ENCODE measurements at regions not wholly inside any gene's neighbourhood (a gene's known extent, or its start where the extent isn't known, plus 50 kb on each side); places are given as distances from the start of the nearest gene placed in this dataset.

- no peak overlapping the region for H3K4me3 ChIP-seq (ENCODE audit: low read depth in 1 of 3, low read length in 3 of 3)
- TF ChIP-seq NR2F2 (IDR thresholded peaks at IDR 0.05) (no peak), JUND (IDR thresholded peaks at IDR 0.05) (no peak), RAD21 (IDR thresholded peaks at IDR 0.05) (no peak), RXRA (IDR thresholded peaks at IDR 0.05) (no peak), GABPA (IDR thresholded peaks at IDR 0.05 in 1 of 2, conservative IDR thresholded peaks at IDR 0.05 in 1 of 2) (no peak), HNF4A (conservative IDR thresholded peaks at IDR 0.05) (no peak), FOXA2 (IDR thresholded peaks at IDR 0.05) (no peak), REST (IDR thresholded peaks at IDR 0.05) (no peak), TAF1 (conservative IDR thresholded peaks at IDR 0.05) (no peak), ATF3 (IDR thresholded peaks at IDR 0.05) (no peak), ZBTB33 (IDR thresholded peaks at IDR 0.05) (no peak), EGR1 (IDR thresholded peaks at IDR 0.05; ENCODE audit: low read depth in 2 of 2) (no peak), CTCF (IDR thresholded peaks at IDR 0.05; ENCODE audit: low read depth, low read length, missing input control) (no peak), HNF4G (IDR thresholded peaks at IDR 0.05) (no peak), MAX (IDR thresholded peaks at IDR 0.05) (no peak), FOXA1 (IDR thresholded peaks at IDR 0.05) (no peak), YY1 (IDR thresholded peaks at IDR 0.05) (no peak)
- no peaks in the 10 kb centered on the region for H3K36me3 ChIP-seq (ENCODE audit: control insufficient read depth in 4 of 4, insufficient read depth in 3 of 4, low read depth in 1 of 4, low read length in 3 of 4)
- H3K9ac ChIP-seq (ENCODE audit: low read depth in 1 of 2, low read length in 2 of 2): no peak overlapping the region
- no peaks in the 10 kb centered on the region for H3K27me3 ChIP-seq (ENCODE audit: control insufficient read depth in 4 of 4, insufficient read depth in 4 of 4, low read length in 3 of 4)
- DNase-seq (ENCODE audit: low spot score): no peak
- no peaks in the 10 kb centered on the region for H3K9me3 ChIP-seq (ENCODE audit: control insufficient read depth in 4 of 4, low read length in 3 of 4)
- H3K27ac ChIP-seq (ENCODE audit: low read depth in 1 of 2, low read length in 2 of 2): no peak overlapping the region
- 72% methylated on average over 12 of the region's 12 CpGs for WGBS
- H3K4me1 ChIP-seq (ENCODE audit: control insufficient read depth in 4 of 4, insufficient read depth in 4 of 4, low read length in 3 of 4): no peaks in the 10 kb centered on the region
Measured at GRCh38 chr1:5296095-5296494, 641.7 kb downstream of the AJAP1 start.

- no peak for TF ChIP-seq JUND (IDR thresholded peaks at IDR 0.05)
- no peak for TF ChIP-seq ATF3 (IDR thresholded peaks at IDR 0.05)
- no peak for TF ChIP-seq MAX (IDR thresholded peaks at IDR 0.05)
- no peak for TF ChIP-seq HNF4G (IDR thresholded peaks at IDR 0.05)
- no peak for TF ChIP-seq HNF4A (conservative IDR thresholded peaks at IDR 0.05)
- no peak for TF ChIP-seq GABPA (IDR thresholded peaks at IDR 0.05 in 1 of 2, conservative IDR thresholded peaks at IDR 0.05 in 1 of 2)
- no peak for TF ChIP-seq EGR1 (IDR thresholded peaks at IDR 0.05; ENCODE audit: low read depth in 2 of 2)
- no peak for TF ChIP-seq FOXA2 (IDR thresholded peaks at IDR 0.05)
- TF ChIP-seq TAF1 (conservative IDR thresholded peaks at IDR 0.05): no peak
- TF ChIP-seq FOXA1 (IDR thresholded peaks at IDR 0.05): no peak
- TF ChIP-seq REST (IDR thresholded peaks at IDR 0.05): no peak
- no peak for TF ChIP-seq RXRA (IDR thresholded peaks at IDR 0.05)
- no peak for TF ChIP-seq RAD21 (IDR thresholded peaks at IDR 0.05)
- TF ChIP-seq NR2F2 (IDR thresholded peaks at IDR 0.05): no peak
- TF ChIP-seq SP1 (IDR thresholded peaks at IDR 0.05): no peak
- no peak for TF ChIP-seq YY1 (IDR thresholded peaks at IDR 0.05)
- Histone ChIP-seq H3K4me3 (ENCODE audit: low read depth in 1 of 3, low read length in 3 of 3) (no peak overlapping the region), H3K27me3 (ENCODE audit: control insufficient read depth in 4 of 4, insufficient read depth in 4 of 4, low read length in 3 of 4) (no peaks in the 10 kb centered on the region), H3K4me1 (ENCODE audit: control insufficient read depth in 4 of 4, insufficient read depth in 4 of 4, low read length in 3 of 4) (no peaks in the 10 kb centered on the region), H3K27ac (ENCODE audit: low read depth in 1 of 2, low read length in 2 of 2) (no peak overlapping the region), H3K9me3 (ENCODE audit: control insufficient read depth in 4 of 4, low read length in 3 of 4) (peaks cover 0 to 3% (median 0%) of the 10 kb centered on the region in 4 donors), H3K9ac (ENCODE audit: low read depth in 1 of 2, low read length in 2 of 2) (no peak overlapping the region), H3K36me3 (ENCODE audit: control insufficient read depth in 4 of 4, insufficient read depth in 3 of 4, low read depth in 1 of 4, low read length in 3 of 4) (no peaks in the 10 kb centered on the region)
- 62% methylated on average over 6 of the region's 6 CpGs for WGBS
- no peak for DNase-seq (ENCODE audit: low spot score)
Measured at GRCh38 chr1:5291889-5292288, 637.5 kb downstream of the AJAP1 start.
